GM12878 (cell line): ENCODE measurements at regions not wholly inside any gene's neighbourhood (a gene's known extent, or its start where the extent isn't known, plus 50 kb on each side); places are given as distances from the start of the nearest gene placed in this dataset.

Experiments used
- ATAC-seq: fragments of 200-7000 bp; cut with Tn5 transposase; 3 replicates; pipeline ENCODE4 v1.9.1; 2020; ENCODE audit warnings: mild to moderate bottlenecking, moderate library complexity
- BruUV-seq: library from RNA; stranded (reverse); fragments of 400-500 nt; replicated peaks from 2 replicates; lab custom pipeline; 2021; lab: Mats Ljungman, UMichigan
- CTCF ChIA-PET: fragments of 300-600 bp; sonication (Branson Sonifier 250); formaldehyde crosslinking; extraction: SDS; loops from one replicate; lab custom pipeline; 2021; ENCODE audit warnings: inconsistent platforms; lab: Yijun Ruan, JAX
- POLR2A ChIA-PET: fragments of 350-600 bp; formaldehyde crosslinking; extraction: SDS; loops from one replicate; lab custom pipeline; 2021; ENCODE audit warnings: inconsistent platforms; lab: Charles Lee
- RAD21 ChIA-PET: fragments of 300-600 bp; sonication (Branson Sonifier 250); formaldehyde crosslinking; loops from one replicate; lab custom pipeline; 2023; ENCODE audit warnings: antibody characterized with exemption; ENCODE audit not compliant: unreplicated experiment; lab: Charles Lee
- SMC1A ChIA-PET: fragments of 300-600 bp; sonication (Branson Sonifier 250); formaldehyde crosslinking; loops from one replicate; lab custom pipeline; 2023; ENCODE audit not compliant: unreplicated experiment, uncharacterized antibody; lab: Charles Lee
- DNase-seq: peaks from one replicate; pipeline ENCODE4 v3.0.0-alpha.2; 2011; ENCODE audit warnings: low read depth, low spot score
- FAIRE-seq: peaks from 3 replicates; lab custom pipeline; 2011; peaks lifted over from hg19 to GRCh38; lab: Jason Lieb, UNC
- H2AFZ ChIP-seq: 2 replicates; pipeline ENCODE4 v1.6.0; 2011; ENCODE audit warnings: low read depth, low read length, control low read depth; ENCODE audit not compliant: control insufficient read depth
- H3K27ac ChIP-seq: 2 replicates; pipeline ENCODE4 v1.5.1; 2011; ENCODE audit warnings: control low read depth; ENCODE audit not compliant: control insufficient read depth, insufficient read depth
- H3K27me3 ChIP-seq, 2 experiments: replicated peaks in 1 of 2; 2 replicates each; pipeline versions ENCODE4 v1.6.0 to v1.6.1; 2011; ENCODE audit warnings: low read length in 1 of 2; ENCODE audit not compliant: control insufficient read depth in 2 of 2, insufficient read depth in 2 of 2
- H3K36me3 ChIP-seq, 2 experiments: 2 replicates each; pipeline ENCODE4 v1.5.1; 2011; ENCODE audit warnings: low read length in 1 of 2; ENCODE audit not compliant: control insufficient read depth in 2 of 2, insufficient read depth in 2 of 2
- H3K4me1 ChIP-seq: 2 replicates; pipeline ENCODE4 v1.6.1; 2011; ENCODE audit warnings: mild to moderate bottlenecking, low read length, moderate library complexity, mixed read lengths; ENCODE audit not compliant: control insufficient read depth, insufficient read depth
- H3K4me2 ChIP-seq: 2 replicates; pipeline ENCODE4 v1.6.0; 2011; ENCODE audit warnings: control low read depth; ENCODE audit not compliant: control insufficient read depth, insufficient read depth
- H3K4me3 ChIP-seq: fragments of 200-600 bp; sonication (generic); 2 replicates; pipeline ENCODE4 v1.5.1; 2016
- H3K79me2 ChIP-seq: 2 replicates; pipeline ENCODE4 v1.6.0; 2011; ENCODE audit warnings: low read length; ENCODE audit not compliant: control insufficient read depth, insufficient read depth
- H3K9ac ChIP-seq: 2 replicates; pipeline ENCODE4 v1.8.0; 2011; ENCODE audit warnings: low read length, control low read depth, mixed read lengths; ENCODE audit not compliant: control insufficient read depth, insufficient read depth
- H3K9me3 ChIP-seq: replicated peaks from 3 replicates; pipeline ENCODE4 v1.5.1; 2011; ENCODE audit warnings: mild to moderate bottlenecking, low read length; ENCODE audit not compliant: control insufficient read depth, insufficient read depth
- H4K20me1 ChIP-seq: 2 replicates; pipeline ENCODE4 v1.6.0; 2011; ENCODE audit not compliant: control insufficient read depth, insufficient read depth
- ATF2 ChIP-seq: IDR thresholded peaks from 2 replicates; pipeline ENCODE4 v1.6.1; 2012; ENCODE audit warnings: low read length, inconsistent platforms
- CTCF ChIP-seq, 3 experiments: IDR thresholded peaks in 2 of 3; conservative IDR thresholded peaks in 1 of 3; 2 replicates each; pipeline ENCODE4 v1.5.1; 2011; ENCODE audit warnings: low read depth in 3 of 3, low read length in 3 of 3, mild to moderate bottlenecking in 3 of 3, control low read depth in 2 of 3, moderate library complexity in 2 of 3, inconsistent platforms in 1 of 3, mixed read lengths in 1 of 3; ENCODE audit not compliant: control insufficient read depth in 2 of 3, insufficient read depth in 1 of 3; ENCODE audit errors: extremely low read depth in 1 of 3
- EED ChIP-seq: sonication (generic); IDR thresholded peaks from 2 replicates; pipeline ENCODE4 v1.6.1; 2016; ENCODE audit warnings: antibody characterized with exemption, low read depth
- ESRRA ChIP-seq: IDR thresholded peaks from 2 replicates; pipeline ENCODE4 v1.6.1; 2012; ENCODE audit warnings: mild to moderate bottlenecking, low read length, improper control_type of control experiment
- MLLT1 ChIP-seq: fragments of 450-650 bp; IDR thresholded peaks from 2 replicates; pipeline ENCODE4 v1.6.1; 2016; ENCODE audit warnings: mild to moderate bottlenecking
- MYB ChIP-seq: fragments of 150-350 bp; IDR thresholded peaks from 2 replicates; pipeline ENCODE4 v1.6.1; 2014; ENCODE audit warnings: mild to moderate bottlenecking, low read depth, low read length, borderline replicate concordance
- POLR2AphosphoS5 ChIP-seq: IDR thresholded peaks from 2 replicates; pipeline ENCODE4 v1.6.1; 2011; ENCODE audit warnings: mild to moderate bottlenecking, low read length, inconsistent platforms
- RAD21 ChIP-seq: IDR thresholded peaks from 2 replicates; pipeline ENCODE4 v1.6.1; 2011; ENCODE audit warnings: mild to moderate bottlenecking, low read depth, low read length, moderate library complexity; ENCODE audit not compliant: insufficient read depth
- RB1 ChIP-seq: fragments of 450-650 bp; formaldehyde crosslinking; IDR thresholded peaks from 2 replicates; pipeline ENCODE4 v1.6.1; 2017; ENCODE audit warnings: mild to moderate bottlenecking, borderline replicate concordance
- SMC3 ChIP-seq: IDR thresholded peaks from 2 replicates; pipeline ENCODE4 v1.6.1; 2011; ENCODE audit warnings: low read length, improper control_type of control experiment, borderline replicate concordance
- SP1 ChIP-seq: IDR thresholded peaks from one replicate; pipeline ENCODE4 v1.6.1; 2011; ENCODE audit warnings: low read depth, low read length
- TCF3 ChIP-seq: IDR thresholded peaks from 2 replicates; pipeline ENCODE4 v1.6.1; 2012; ENCODE audit warnings: low read depth, mild to moderate bottlenecking, low read length, borderline replicate concordance; ENCODE audit not compliant: insufficient read depth
- WGBS: methylation state at CpG from one replicate; pipeline ENCODE4 v1.1.6; 2016; ENCODE audit warnings: low lambda C conversion rate; ENCODE audit not compliant: insufficient replicate concordance, insufficient coverage; ENCODE audit errors: missing lambda C conversion rate; 5-methylcytosine and 5-hydroxymethylcytosine counted together
- in situ Hi-C: fragments of 300-500 bp; cut with MboI; formaldehyde crosslinking; loops from 9 replicates; pipeline ENCODE4 v1.14.3; 2018; ENCODE audit warnings: mixed read lengths
- intact Hi-C: fragments of 100-400 bp; cut with micrococcal nuclease; formaldehyde crosslinking; loops from one replicate; pipeline ENCODE4 v1.14.2; 2022; ENCODE audit not compliant: unreplicated experiment

- no peak for DNase-seq
- ChIA-PET CTCF (interaction anchor here (0.6 to 5.5 kb wide), 9 partner anchors 10 to 800 kb away, joined by 3 to 71 read pairs (median 4); partner anchors contain the start of gene SLITRK5), RAD21 (interaction anchor here (1.0 to 2.2 kb wide), 2 partner anchors 14 to 404 kb away, joined by 3 to 23 read pairs; no protein-coding TSS in a partner anchor), POLR2A (no interaction called here), SMC1A (interaction anchor here (0.6 to 4.4 kb wide), 9 partner anchors 11 to 1868 kb away, joined by 3 to 42 read pairs (median 3); no protein-coding TSS in a partner anchor)
- Histone ChIP-seq H3K79me2 (no peaks in the 10 kb centered on the region), H3K36me3 (no peaks in the 10 kb centered on the region), H3K27me3 (no peaks in the 10 kb centered on the region), H2AFZ (no peak overlapping the region), H3K27ac (no peak overlapping the region), H3K9me3 (no peaks in the 10 kb centered on the region), H4K20me1 (no peaks in the 10 kb centered on the region), H3K4me2 (no peak overlapping the region), H3K4me1 (no peaks in the 10 kb centered on the region), H3K9ac (no peak overlapping the region), H3K4me3 (no peak overlapping the region)
- ATAC-seq: no peak
- intact Hi-C loops: loop anchor here (1.0 to 10.0 kb wide), 2 partner anchors 214 to 404 kb away; no protein-coding TSS in a partner anchor
- 0% methylated on average over 2 of the region's 2 CpGs for WGBS
- BruUV-seq: no TSS peak
- no peak for FAIRE-seq
- in situ Hi-C loops: loop anchor here (25.0 kb wide), 1 partner anchor 792 kb away; the partner anchor contains the start of gene SLITRK5
- TF ChIP-seq CTCF (IDR thresholded peaks at IDR 0.05 in 2 of 3, conservative IDR thresholded peaks at IDR 0.05 in 1 of 3; ENCODE audit: control insufficient read depth in 2 of 3, extremely low read depth in 1 of 3, insufficient read depth in 1 of 3, low read depth in 3 of 3, low read length in 3 of 3): peak; percentile 35 to 50 (median 37); a peak in 5 of 6 replicates
- no peak for TF ChIP-seq RB1
- TF ChIP-seq MYB: no peak
- peak; percentile 57 for TF ChIP-seq RAD21
- no peak for TF ChIP-seq POLR2AphosphoS5
- TF ChIP-seq SMC3: peak; percentile 76; the same call in 1 of the 2 replicates
- TF ChIP-seq TCF3: no peak
- no peak for TF ChIP-seq SP1
- no peak for TF ChIP-seq EED
- TF ChIP-seq ATF2: no peak
- TF ChIP-seq MLLT1: no peak
- no peak for TF ChIP-seq ESRRA
These were observed 800.7 kb upstream of the SLITRK5 start for GRCh38 chr13:86870444-86870843.
